ENCODE measurements at regions not wholly inside any gene's neighbourhood (a gene's known extent, or its start where the extent isn't known, plus 50 kb on each side); places are given as distances from the start of the nearest gene placed in this dataset.

DNA sequence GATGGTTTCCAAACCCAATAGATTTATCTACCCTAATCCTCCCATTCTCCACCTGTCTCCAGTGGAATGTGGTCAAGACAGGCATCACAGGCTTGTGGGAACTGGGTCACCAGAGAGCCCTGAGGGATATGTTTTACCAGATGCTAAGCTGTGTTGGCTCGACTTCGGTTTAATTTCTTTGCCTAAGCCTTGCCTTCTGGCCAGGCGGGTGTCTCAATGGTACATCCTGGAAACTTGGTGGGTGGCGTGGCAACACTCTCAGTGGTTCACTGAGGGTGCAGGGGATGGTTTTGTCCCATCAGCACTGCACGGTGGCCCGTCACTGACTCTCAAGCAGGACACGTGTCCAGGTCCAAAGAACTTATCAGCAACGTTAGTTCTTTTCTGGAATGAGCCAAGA lies 192.2 kb downstream of the TENT4A start:
- H3K27me3 ChIP-seq = no peaks in the 10 kb centered on the region
- DNase-seq (ENCODE audit: low spot score) = peak; percentile 65
- H3K4me1 ChIP-seq = no peaks in the 10 kb centered on the region
- no peaks in the 10 kb centered on the region for H3K9me3 ChIP-seq
- no peaks in the 10 kb centered on the region for H3K36me3 ChIP-seq
- TF ChIP-seq, protein P1, sequence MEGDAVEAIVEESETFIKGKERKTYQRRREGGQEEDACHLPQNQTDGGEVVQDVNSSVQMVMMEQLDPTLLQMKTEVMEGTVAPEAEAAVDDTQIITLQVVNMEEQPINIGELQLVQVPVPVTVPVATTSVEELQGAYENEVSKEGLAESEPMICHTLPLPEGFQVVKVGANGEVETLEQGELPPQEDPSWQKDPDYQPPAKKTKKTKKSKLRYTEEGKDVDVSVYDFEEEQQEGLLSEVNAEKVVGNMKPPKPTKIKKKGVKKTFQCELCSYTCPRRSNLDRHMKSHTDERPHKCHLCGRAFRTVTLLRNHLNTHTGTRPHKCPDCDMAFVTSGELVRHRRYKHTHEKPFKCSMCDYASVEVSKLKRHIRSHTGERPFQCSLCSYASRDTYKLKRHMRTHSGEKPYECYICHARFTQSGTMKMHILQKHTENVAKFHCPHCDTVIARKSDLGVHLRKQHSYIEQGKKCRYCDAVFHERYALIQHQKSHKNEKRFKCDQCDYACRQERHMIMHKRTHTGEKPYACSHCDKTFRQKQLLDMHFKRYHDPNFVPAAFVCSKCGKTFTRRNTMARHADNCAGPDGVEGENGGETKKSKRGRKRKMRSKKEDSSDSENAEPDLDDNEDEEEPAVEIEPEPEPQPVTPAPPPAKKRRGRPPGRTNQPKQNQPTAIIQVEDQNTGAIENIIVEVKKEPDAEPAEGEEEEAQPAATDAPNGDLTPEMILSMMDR (IDR thresholded peaks at IDR 0.05) = no peak
- H3K4me3 ChIP-seq = no peak overlapping the region
- peak overlapping the region in 1 of 2 donors; percentile 23 for H3K27ac ChIP-seq

DNA sequence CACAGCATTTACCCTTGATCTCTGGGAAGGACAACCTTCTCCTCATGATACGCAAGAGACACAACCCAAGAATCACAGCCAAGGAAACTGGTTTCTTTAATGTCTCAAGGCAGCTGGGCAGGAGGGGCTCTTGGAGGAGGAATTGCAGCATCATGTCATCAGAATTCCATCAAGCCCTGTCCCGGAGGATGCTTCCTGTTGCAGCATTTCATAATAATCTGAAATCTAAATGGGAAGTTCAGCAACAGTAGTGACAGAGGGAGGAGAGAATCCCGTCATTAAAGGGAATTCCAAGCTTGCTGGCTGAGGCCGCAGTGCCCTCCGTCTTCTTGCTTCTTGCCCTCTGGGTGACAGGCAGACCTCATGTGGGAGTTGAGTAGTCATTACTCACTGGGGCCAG lies 192.7 kb downstream of the TENT4A start:
- Histone ChIP-seq H3K4me3 (no peak overlapping the region), H3K27ac (no peak overlapping the region), H3K36me3 (no peaks in the 10 kb centered on the region), H3K4me1 (no peaks in the 10 kb centered on the region), H3K27me3 (no peaks in the 10 kb centered on the region), H3K9me3 (no peaks in the 10 kb centered on the region)
- DNase-seq (ENCODE audit: low spot score) = peak; percentile 73
- TF ChIP-seq, protein P1 (IDR thresholded peaks at IDR 0.05) = no peak

DNA sequence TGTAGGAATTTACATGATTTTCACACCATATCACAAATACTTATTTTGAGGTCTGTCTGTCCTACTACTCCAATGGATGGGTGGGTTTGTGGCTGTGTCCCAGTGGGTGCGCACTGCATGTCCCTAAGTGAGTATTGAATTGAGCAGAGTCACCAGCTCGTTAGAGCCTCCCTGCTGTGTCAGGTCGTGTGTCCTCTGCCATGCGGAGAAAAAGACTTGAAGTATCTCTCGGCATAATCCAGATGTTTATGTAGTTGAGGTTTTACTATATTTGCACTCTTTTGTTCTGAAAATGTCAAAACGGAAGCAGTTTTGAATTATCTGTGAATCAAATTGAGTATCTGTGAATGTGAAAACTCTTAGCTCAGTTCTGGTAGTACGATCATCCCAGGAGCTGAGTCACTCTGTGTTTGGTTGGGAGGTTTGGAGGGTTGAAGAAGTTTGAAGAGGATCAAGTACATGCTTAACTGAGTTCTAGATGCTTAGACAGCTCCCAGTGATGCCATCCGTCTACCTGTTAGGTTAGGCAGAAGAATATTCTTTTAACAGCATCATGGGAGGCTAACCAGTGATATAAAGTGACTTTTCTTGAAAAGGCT lies 194.2 kb downstream of the TENT4A start:
- DNase-seq (ENCODE audit: low spot score) = no peak
- H3K27me3 ChIP-seq = no peaks in the 10 kb centered on the region
- no peaks in the 10 kb centered on the region for H3K4me1 ChIP-seq
- no peak overlapping the region for H3K4me3 ChIP-seq
- no peak overlapping the region for H3K27ac ChIP-seq
- H3K36me3 ChIP-seq = no peaks in the 10 kb centered on the region
- no peaks in the 10 kb centered on the region for H3K9me3 ChIP-seq
- TF ChIP-seq, protein P1 (IDR thresholded peaks at IDR 0.05) = no peak

DNA sequence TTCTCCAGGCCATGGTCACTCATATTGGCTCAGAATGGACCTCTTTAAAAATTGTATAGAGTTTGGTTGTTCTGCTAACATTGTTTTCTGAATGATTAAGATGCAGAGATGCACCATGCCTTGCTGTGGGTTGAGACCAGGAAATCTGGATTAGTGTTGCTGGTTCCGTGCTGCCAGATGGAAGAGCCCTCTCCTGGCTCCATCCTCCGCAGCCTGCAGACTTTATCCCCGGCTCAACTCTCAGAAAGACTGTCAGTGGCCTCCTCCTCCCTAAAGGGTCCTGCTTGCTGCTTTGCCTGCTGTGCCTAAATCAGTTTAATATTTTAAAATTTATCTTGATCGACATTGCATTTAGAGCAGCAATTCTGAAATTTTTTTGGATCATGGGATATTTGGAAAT lies 196.7 kb downstream of the TENT4A start:
- Histone ChIP-seq H3K36me3 (no peaks in the 10 kb centered on the region), H3K4me1 (no peaks in the 10 kb centered on the region), H3K27me3 (no peaks in the 10 kb centered on the region), H3K9me3 (no peaks in the 10 kb centered on the region), H3K27ac (no peak overlapping the region), H3K4me3 (no peak overlapping the region)
- TF ChIP-seq, protein P1 (IDR thresholded peaks at IDR 0.05) = no peak
- DNase-seq (ENCODE audit: low spot score) = no peak

DNA sequence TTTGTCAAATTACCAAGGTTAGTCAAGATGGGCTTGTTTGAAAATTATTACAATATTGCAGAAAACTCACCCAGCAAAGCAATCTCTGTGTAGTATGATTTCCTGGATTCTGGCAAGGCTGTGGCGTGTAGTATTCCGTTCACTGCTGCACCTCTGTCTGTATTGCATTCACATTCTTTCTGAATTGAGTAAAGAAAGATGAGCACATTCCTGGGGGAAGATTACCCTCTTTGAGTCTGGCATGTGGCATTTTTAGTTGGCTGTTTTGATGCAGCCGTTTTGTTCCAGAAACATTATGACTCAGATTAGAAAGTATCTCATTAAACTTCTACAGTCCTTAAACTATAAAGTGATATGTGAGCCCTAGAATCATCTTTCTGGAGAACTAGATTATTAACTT lies 197.7 kb downstream of the TENT4A start:
- H3K27me3 ChIP-seq = no peaks in the 10 kb centered on the region
- no peaks in the 10 kb centered on the region for H3K36me3 ChIP-seq
- TF ChIP-seq, protein P1 (IDR thresholded peaks at IDR 0.05) = no peak
- H3K9me3 ChIP-seq = no peaks in the 10 kb centered on the region
- DNase-seq (ENCODE audit: low spot score) = no peak
- H3K4me3 ChIP-seq = no peak overlapping the region
- no peaks in the 10 kb centered on the region for H3K4me1 ChIP-seq
- no peak overlapping the region for H3K27ac ChIP-seq

DNA sequence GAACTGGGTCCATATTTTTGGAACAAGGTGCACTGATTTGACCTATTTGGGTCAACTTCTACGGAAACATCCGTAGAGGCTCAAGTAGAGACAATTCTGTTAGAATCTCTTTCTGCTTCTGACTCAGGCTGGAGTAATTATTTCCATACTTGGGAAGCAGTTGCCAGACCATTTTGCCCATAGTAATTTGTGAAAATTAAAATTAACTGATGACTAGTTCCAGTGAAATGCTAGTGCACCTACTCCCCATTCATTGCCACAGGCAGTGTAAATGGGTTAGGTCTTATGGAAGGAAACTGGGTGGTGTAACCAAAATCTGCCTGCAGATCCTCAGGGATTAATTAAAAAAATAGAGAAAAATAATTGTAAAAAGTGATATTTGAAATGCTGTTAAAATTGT lies 201.1 kb downstream of the TENT4A start:
- H3K36me3 ChIP-seq = no peaks in the 10 kb centered on the region
- no peaks in the 10 kb centered on the region for H3K4me1 ChIP-seq
- TF ChIP-seq, protein P1 (IDR thresholded peaks at IDR 0.05) = no peak
- no peak overlapping the region for H3K4me3 ChIP-seq
- no peaks in the 10 kb centered on the region for H3K27me3 ChIP-seq
- H3K27ac ChIP-seq = no peak overlapping the region
- peaks cover 0 to 8% of the 10 kb centered on the region in 2 donors for H3K9me3 ChIP-seq
- no peak for DNase-seq (ENCODE audit: low spot score)

Measured in right atrium auricular region (tissue), 2 donors.